ENCODE measurements at regions not wholly inside any gene's neighbourhood (a gene's known extent, or its start where the extent isn't known, plus 50 kb on each side); places are given as distances from the start of the nearest gene placed in this dataset.
"Not testable (repeated sequence)": the region's sequence is repeated elsewhere in the genome, so short reads cannot be mapped to it uniquely, and the experiment has no call there.

DNA sequence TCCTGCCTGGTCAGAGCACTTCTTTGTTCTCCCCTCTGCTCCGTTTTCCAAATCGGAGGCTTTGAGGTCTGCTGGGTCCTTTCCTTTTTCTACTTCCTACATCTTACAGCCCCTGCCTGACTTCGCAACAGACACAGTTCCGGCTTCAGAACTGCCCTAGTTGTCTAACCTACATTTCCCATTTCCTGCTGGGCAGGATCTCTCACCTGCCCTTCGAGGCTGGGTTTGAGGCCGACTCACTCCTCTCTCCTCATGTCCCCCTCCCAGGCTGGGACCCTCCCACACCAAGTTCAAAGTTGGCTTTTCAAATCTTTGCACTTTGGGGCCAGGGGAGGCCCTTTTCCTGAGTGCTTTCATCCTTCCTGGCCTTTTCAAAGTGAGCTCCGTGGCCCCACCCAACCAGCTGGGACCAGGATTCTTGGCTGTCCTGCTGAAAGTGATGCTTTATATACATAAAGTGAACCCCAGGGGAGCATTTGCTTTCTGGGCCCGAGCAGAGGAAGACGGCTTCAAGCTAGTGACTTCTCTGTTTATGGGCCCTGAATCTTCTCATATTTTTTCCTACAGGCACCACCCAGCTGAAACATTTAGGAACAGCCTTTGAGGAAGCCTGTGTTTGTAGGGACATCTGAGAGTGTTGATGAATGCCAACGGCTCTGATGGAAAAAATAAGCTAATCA is 281.0 kb upstream of the CRY1 start:
- TF ChIP-seq, protein P1, sequence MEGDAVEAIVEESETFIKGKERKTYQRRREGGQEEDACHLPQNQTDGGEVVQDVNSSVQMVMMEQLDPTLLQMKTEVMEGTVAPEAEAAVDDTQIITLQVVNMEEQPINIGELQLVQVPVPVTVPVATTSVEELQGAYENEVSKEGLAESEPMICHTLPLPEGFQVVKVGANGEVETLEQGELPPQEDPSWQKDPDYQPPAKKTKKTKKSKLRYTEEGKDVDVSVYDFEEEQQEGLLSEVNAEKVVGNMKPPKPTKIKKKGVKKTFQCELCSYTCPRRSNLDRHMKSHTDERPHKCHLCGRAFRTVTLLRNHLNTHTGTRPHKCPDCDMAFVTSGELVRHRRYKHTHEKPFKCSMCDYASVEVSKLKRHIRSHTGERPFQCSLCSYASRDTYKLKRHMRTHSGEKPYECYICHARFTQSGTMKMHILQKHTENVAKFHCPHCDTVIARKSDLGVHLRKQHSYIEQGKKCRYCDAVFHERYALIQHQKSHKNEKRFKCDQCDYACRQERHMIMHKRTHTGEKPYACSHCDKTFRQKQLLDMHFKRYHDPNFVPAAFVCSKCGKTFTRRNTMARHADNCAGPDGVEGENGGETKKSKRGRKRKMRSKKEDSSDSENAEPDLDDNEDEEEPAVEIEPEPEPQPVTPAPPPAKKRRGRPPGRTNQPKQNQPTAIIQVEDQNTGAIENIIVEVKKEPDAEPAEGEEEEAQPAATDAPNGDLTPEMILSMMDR (IDR thresholded peaks at IDR 0.05; ENCODE audit: insufficient read depth, low read depth, low read length), result no peak

DNA sequence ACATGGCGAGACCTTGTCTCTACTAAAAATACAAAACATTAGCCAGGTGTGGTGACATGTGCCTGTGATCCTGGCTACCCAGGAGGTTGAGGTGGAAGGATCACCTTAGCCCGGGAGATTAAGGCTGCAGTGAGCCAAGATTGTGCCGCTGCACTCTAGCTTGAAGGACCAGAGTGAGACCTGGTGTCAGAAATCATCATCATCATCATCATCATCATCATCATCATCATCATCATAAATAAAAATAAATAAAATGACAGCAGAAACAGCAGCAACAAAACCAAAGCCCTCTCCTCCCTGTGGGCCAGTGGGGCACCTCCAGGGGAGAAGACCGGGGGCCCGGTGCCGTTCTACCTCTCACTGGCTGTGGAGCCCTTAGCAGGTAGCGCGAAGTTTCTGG is 281.9 kb upstream of the CRY1 start:
- no peak for DNase-seq (ENCODE audit: low read depth)
- H3K4me3 ChIP-seq (ENCODE audit: low read depth, low read length), result no peak overlapping the region
- TF ChIP-seq, protein P1 (IDR thresholded peaks at IDR 0.05; ENCODE audit: insufficient read depth, low read depth, low read length), result no peak

More for the DNA sequence above, 281.0 kb upstream of the CRY1 start:
- DNase-seq (ENCODE audit: low read depth), result no peak
- no peak overlapping the region for H3K4me3 ChIP-seq (ENCODE audit: low read depth, low read length)

DNA sequence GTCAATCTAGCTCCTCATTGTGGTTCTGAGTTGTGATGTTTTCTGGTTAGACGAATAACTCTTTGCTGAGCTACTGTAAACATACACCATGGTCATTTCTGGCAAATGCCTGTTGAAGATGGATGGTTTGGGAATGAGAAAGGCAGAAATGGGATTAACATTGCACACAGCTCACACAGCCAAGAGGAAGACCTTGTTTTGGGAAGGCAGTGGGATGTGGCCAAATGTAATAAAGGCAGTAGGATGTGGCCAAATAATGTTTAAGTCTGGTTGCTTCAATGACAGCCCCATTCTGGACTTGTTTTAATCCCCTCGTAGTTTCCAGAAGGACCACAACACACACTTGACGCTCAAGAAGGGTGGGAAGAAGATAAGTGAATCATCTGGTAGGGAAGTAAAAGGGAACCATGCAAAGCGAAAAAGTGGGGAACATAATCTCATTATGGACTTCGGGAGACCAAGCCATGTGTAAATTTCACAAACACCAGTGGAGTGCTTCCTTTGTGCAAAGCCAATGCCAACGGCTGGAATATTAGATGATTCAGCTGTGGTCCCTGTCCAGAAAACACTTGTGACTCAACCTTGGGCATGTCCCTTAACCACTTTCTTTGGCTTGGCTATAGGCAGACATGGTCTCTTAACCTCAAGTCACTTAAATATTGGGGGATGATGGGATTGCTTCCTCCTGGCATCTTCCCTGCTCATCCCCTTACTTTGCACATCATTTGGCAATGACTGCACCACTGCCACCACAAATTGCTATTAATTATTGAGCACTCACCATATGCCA is 284.4 kb upstream of the CRY1 start:
- DNase-seq (ENCODE audit: low read depth), result no peak
- TF ChIP-seq, protein P1 (IDR thresholded peaks at IDR 0.05; ENCODE audit: insufficient read depth, low read depth, low read length), result no peak
- H3K4me3 ChIP-seq (ENCODE audit: low read depth, low read length), result no peak overlapping the region

DNA sequence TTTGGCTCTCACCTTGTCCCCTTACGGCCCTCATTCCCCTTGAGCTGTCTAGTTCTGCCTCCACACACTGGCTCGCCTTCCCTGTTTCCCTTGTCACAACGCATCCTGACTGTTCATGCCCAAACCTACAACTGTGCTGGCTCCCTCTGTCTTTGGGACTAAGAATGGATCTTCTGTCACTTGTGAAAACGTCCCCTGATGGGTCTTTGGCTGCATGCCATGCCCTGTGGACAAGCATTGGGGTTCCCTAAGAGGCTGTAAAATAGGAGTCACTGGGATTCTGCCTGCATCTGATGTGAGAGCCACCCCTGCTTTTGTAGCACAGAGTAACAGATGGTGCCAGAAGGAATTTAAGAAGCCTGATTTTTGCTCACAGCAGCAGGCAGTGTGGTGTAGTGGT is 285.3 kb upstream of the CRY1 start:
- TF ChIP-seq, protein P1 (IDR thresholded peaks at IDR 0.05; ENCODE audit: insufficient read depth, low read depth, low read length), result no peak
- no peak overlapping the region for H3K4me3 ChIP-seq (ENCODE audit: low read depth, low read length)
- DNase-seq (ENCODE audit: low read depth), result no peak

DNA sequence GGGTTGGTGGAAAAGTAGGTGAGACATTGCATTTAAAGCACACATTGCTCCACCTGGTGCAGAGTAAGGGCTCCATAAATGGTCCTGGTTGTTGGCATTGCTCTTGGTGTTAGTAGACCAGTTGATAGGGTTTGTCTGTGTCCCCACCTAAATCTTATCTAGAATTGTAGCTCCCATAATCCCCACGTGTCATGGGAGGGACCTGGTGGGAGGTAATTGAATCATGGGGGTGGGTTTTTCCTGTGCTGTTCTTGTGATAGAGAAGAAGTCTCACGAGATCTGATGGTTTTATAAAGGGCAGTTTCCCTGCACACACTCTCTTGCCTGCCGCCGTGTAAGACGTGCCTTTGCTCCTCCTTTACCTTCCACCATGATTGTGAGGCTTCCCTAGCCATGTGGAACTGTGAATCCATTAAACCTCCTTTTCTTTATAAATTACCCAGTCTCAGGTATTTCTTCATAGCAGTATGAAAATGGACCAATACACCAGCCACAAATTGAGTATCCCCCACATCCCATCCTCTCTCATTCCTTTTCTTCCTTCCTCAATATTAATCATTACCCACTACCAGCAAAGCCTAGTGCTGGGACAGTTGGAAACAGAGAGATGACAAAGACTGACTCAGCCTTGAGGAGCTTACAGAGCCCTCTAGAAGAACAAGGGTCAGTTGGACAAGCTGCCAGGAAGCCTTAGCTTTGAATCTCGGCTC is 285.9 kb upstream of the CRY1 start:
- DNase-seq (ENCODE audit: low read depth), result peak; percentile 45
- not testable (repeated sequence) for H3K4me3 ChIP-seq (ENCODE audit: low read depth, low read length)

DNA sequence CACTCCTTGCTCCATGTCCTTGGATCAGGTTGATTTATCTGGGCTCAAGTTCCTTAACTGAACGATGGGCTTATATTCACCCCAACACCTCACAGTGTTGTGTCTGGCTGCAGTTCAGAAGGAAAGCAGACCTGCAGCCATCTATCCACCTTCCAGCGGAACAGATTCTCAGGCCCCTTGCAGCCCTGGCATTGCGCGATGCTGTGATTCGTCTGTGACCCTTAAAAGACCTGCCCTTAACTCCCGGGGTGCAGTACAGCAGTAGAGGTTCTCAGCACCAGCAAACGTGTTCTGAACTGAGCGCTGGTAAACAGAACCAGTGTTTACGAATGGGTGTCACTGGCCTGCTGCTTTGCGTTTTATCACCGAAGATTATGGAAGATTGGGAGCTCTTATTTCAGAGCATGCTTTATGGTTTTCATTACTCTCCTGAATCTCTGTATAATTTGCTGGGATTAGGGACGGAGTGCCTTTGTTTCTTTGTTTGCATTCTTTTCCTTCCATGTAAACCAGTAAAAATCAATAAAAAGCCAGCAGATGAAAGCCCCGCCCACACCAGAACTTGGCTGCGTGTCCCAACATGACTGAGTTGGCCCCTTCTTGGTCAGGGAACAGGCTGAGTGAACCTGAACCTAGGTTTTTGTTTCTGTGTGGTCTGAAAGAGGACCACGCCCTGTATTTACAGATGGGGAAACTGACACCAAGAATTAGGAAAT is 286.7 kb upstream of the CRY1 start:
- peak; percentile 77 for DNase-seq (ENCODE audit: low read depth)
- TF ChIP-seq, protein P1 (IDR thresholded peaks at IDR 0.05; ENCODE audit: insufficient read depth, low read depth, low read length), result no peak
- H3K4me3 ChIP-seq (ENCODE audit: low read depth, low read length), result peak overlapping the region; percentile 13

Data from fibroblast of villous mesenchyme (primary cell).